Esophagus (tissue), 2 donors: ENCODE measurements at regions not wholly inside any gene's neighbourhood (a gene's known extent, or its start where the extent isn't known, plus 50 kb on each side); places are given as distances from the start of the nearest gene placed in this dataset.

Experiments used
- H3K27ac ChIP-seq, 2 donors: one replicate each; pipeline ENCODE4 v1.5.1; 2013; ENCODE audit warnings: low read depth in 2 of 2, mild to moderate bottlenecking in 2 of 2, inconsistent platforms in 1 of 2, low read length in 1 of 2, moderate library complexity in 1 of 2
- H3K27me3 ChIP-seq, 2 donors: one replicate each; pipeline ENCODE4 v1.6.1; 2013; ENCODE audit warnings: low read length in 2 of 2, control low read depth in 1 of 2, mild to moderate bottlenecking in 1 of 2; ENCODE audit not compliant: insufficient read depth in 2 of 2, control insufficient read depth in 1 of 2
- H3K36me3 ChIP-seq, 2 donors: one replicate each; pipeline ENCODE4 v1.6.1; 2013; ENCODE audit warnings: low read length in 1 of 2; ENCODE audit not compliant: control insufficient read depth in 2 of 2, insufficient read depth in 2 of 2
- H3K4me1 ChIP-seq, 2 donors: one replicate each; pipeline ENCODE4 v1.6.1; 2013; ENCODE audit warnings: low read length in 1 of 2; ENCODE audit not compliant: control insufficient read depth in 2 of 2, insufficient read depth in 2 of 2
- H3K4me3 ChIP-seq, 2 donors: one replicate each; pipeline ENCODE4 v1.5.1; 2013; ENCODE audit warnings: low read length in 2 of 2, mild to moderate bottlenecking in 2 of 2, low read depth in 1 of 2, moderate library complexity in 1 of 2
- H3K9me3 ChIP-seq, 2 donors: one replicate each; pipeline ENCODE4 v1.6.1; 2013; ENCODE audit warnings: mild to moderate bottlenecking in 2 of 2, low read depth in 1 of 2, low read length in 1 of 2, moderate library complexity in 1 of 2; ENCODE audit not compliant: control insufficient read depth in 2 of 2, insufficient read depth in 1 of 2
- WGBS, 2 donors: extraction: QIAGEN DNeasy Blood & Tissue Kit; methylation state at CpG; one replicate each; pipeline ENCODE4 v1.1.7; 2013; 5-methylcytosine and 5-hydroxymethylcytosine counted together
- donor health status: healthy with polysubstance abuse.
- donor health status: Bipolar disorder and iron deficiency.

- 65 to 70% methylated on average over 5 of the region's 5 CpGs for WGBS, 2 donors
- H3K9me3 ChIP-seq = no peaks in the 10 kb centered on the region
- H3K36me3 ChIP-seq = no peaks in the 10 kb centered on the region
Observed at GRCh38 chr6:80553071-80553740, 446.7 kb downstream of the BCKDHB start.

DNA sequence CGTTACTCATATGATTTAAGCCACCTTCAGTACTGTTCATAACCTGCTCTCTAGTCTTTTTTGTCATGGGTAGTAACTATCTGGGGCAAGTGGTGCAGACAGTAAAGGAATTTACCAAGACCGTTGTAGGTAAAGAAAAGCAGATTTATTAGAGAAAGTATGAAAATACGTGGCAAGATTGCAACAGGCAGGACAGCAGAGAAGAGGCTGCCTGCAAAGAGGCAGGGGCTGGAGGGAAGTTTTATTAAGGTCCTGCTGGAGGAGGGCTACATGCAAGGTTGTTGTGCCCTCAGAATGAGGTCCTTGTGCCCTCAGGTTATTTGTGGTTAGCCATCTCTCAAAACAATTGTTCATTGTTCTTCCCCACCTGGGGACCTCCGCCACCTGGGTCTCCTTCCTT, 444.3 kb downstream of the BCKDHB start:
- Histone ChIP-seq H3K4me1 (no peaks in the 10 kb centered on the region), H3K27ac (no peak overlapping the region)
- whole genome bisulfite sequencing, 2 donors = 81 to 83% methylated on average over 4 of the region's 4 CpGs

More at GRCh38 chr6:80553071-80553740, 446.7 kb downstream of the BCKDHB start:
- no peaks in the 10 kb centered on the region for H3K27me3 ChIP-seq
- no peak overlapping the region for H3K4me3 ChIP-seq
- H3K4me1 ChIP-seq = no peaks in the 10 kb centered on the region
- H3K27ac ChIP-seq = no peak overlapping the region

DNA sequence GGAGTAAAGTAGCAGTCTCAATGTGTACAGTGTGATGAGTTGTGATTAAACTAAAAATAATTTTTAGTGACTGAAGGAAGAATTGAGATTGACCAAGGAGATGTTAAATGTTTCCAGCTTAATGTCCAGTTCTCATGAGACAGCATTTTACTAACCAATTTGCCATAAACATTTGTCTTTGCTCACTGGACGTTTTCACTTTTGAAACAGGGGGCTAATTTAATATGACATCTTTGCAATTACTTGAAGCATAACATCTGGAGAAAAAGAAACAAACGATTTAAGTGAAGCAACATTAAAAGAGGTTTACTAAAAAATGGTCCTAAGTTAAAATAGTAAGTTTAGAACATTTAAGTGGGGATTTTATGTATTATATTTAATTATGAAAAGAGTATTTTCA, 443.8 kb downstream of the BCKDHB start:
- H3K27me3 ChIP-seq = no peaks in the 10 kb centered on the region
- 46 to 54% methylated on average over 2 of the region's 2 CpGs for WGBS, 2 donors
- no peak overlapping the region for H3K4me3 ChIP-seq
- H3K4me1 ChIP-seq = no peaks in the 10 kb centered on the region
- no peaks in the 10 kb centered on the region for H3K36me3 ChIP-seq
- no peak overlapping the region for H3K27ac ChIP-seq
- no peaks in the 10 kb centered on the region for H3K9me3 ChIP-seq

More for the DNA sequence above, 444.3 kb downstream of the BCKDHB start:
- Histone ChIP-seq H3K9me3 (no peaks in the 10 kb centered on the region), H3K4me3 (no peak overlapping the region), H3K36me3 (no peaks in the 10 kb centered on the region), H3K27me3 (no peaks in the 10 kb centered on the region)

GRCh38 chr6:80548532-80548931, 442.1 kb downstream of the BCKDHB start:
- Histone ChIP-seq H3K4me1 (no peaks in the 10 kb centered on the region), H3K4me3 (no peak overlapping the region), H3K36me3 (no peaks in the 10 kb centered on the region), H3K9me3 (no peaks in the 10 kb centered on the region), H3K27me3 (no peaks in the 10 kb centered on the region), H3K27ac (no peak overlapping the region)
- WGBS, 2 donors = 82 to 87% methylated on average over 6 of the region's 6 CpGs

GRCh38 chr6:80547827-80548226, 441.4 kb downstream of the BCKDHB start:
- 35 to 38% methylated on average over 1 of the region's 1 CpG for WGBS, 2 donors
- Histone ChIP-seq H3K36me3 (no peaks in the 10 kb centered on the region), H3K27me3 (no peaks in the 10 kb centered on the region), H3K4me3 (no peak overlapping the region), H3K27ac (no peak overlapping the region), H3K4me1 (no peaks in the 10 kb centered on the region), H3K9me3 (no peaks in the 10 kb centered on the region)

GRCh38 chr6:80544976-80545722, 438.7 kb downstream of the BCKDHB start:
- H3K9me3 ChIP-seq = no peaks in the 10 kb centered on the region
- H3K4me1 ChIP-seq = no peaks in the 10 kb centered on the region
- H3K27ac ChIP-seq = no peak overlapping the region
- H3K27me3 ChIP-seq = no peaks in the 10 kb centered on the region
- no peak overlapping the region for H3K4me3 ChIP-seq
- no peaks in the 10 kb centered on the region for H3K36me3 ChIP-seq

GRCh38 chr6:80544555-80544954, 438.1 kb downstream of the BCKDHB start:
- no peak overlapping the region for H3K27ac ChIP-seq
- H3K9me3 ChIP-seq = no peaks in the 10 kb centered on the region
- H3K36me3 ChIP-seq = no peaks in the 10 kb centered on the region
- H3K27me3 ChIP-seq = no peaks in the 10 kb centered on the region
- H3K4me1 ChIP-seq = no peaks in the 10 kb centered on the region
- no peak overlapping the region for H3K4me3 ChIP-seq

GRCh38 chr6:80543598-80544222, 437.2 kb downstream of the BCKDHB start:
- no peaks in the 10 kb centered on the region for H3K27me3 ChIP-seq
- no peaks in the 10 kb centered on the region for H3K9me3 ChIP-seq
- no peak overlapping the region for H3K4me3 ChIP-seq
- no peak overlapping the region for H3K27ac ChIP-seq
- WGBS, 2 donors = 90 to 91% methylated on average over 10 of the region's 10 CpGs
- no peaks in the 10 kb centered on the region for H3K36me3 ChIP-seq
- H3K4me1 ChIP-seq = no peaks in the 10 kb centered on the region

DNA sequence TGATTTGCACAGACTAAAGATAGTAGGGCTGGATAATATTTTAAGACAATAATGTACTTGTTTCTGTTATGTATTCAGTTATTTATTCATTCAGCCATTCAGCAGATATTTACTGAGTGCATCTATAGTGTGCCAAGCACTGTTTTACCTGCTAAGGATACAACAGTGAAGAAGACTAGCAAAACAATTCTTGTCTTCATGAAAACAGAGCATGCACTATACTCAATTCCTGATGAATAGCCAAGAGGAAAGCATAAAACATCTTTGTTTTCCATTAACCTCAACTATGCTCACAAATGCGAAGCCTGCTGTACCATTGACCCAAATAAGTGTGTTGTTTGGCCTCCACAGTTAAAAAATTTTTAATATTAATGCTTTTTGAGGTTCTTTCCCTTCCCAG, 436.7 kb downstream of the BCKDHB start:
- no peaks in the 10 kb centered on the region for H3K4me1 ChIP-seq
- H3K36me3 ChIP-seq = no peaks in the 10 kb centered on the region
- H3K4me3 ChIP-seq = no peak overlapping the region
- H3K27me3 ChIP-seq = no peaks in the 10 kb centered on the region
- no peak overlapping the region for H3K27ac ChIP-seq
- no peaks in the 10 kb centered on the region for H3K9me3 ChIP-seq
- 83 to 90% methylated on average over 1 of the region's 1 CpG for WGBS, 2 donors
